GM19463 (cell line): ENCODE measurements at regions not wholly inside any gene's neighbourhood (a gene's known extent, or its start where the extent isn't known, plus 50 kb on each side); places are given as distances from the start of the nearest gene placed in this dataset.
"Not testable (repeated sequence)": the region's sequence is repeated elsewhere in the genome, so short reads cannot be mapped to it uniquely, and the experiment has no call there.

ENCODE experiments used
- ATAC-seq: cut with Tn5 transposase; IDR thresholded peaks from one replicate; pipeline ENCODE4 v1.9.1; 2021; ENCODE audit warnings: mild to moderate bottlenecking, moderate library complexity; ENCODE audit not compliant: unreplicated experiment

DNA sequence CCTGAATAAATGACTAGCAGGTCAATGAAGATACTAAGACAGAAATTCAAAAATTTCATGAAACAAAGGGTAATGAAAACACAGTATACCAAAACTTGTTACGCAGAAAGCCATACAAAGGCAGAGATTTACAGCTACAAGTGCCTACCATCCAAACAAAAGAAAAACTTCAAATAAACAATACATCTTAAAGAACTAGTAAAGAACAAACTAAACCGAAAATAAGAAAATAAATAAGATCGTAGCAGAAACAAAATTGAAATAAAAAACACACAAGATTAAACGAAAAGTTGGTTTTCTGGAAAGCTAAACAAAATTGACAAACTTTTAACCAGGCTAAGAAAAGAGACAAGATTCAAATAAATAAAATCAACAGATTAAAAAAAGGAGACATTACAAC is 51.5 kb downstream of the VPREB1 start:
- not testable (repeated sequence) for ATAC-seq

DNA sequence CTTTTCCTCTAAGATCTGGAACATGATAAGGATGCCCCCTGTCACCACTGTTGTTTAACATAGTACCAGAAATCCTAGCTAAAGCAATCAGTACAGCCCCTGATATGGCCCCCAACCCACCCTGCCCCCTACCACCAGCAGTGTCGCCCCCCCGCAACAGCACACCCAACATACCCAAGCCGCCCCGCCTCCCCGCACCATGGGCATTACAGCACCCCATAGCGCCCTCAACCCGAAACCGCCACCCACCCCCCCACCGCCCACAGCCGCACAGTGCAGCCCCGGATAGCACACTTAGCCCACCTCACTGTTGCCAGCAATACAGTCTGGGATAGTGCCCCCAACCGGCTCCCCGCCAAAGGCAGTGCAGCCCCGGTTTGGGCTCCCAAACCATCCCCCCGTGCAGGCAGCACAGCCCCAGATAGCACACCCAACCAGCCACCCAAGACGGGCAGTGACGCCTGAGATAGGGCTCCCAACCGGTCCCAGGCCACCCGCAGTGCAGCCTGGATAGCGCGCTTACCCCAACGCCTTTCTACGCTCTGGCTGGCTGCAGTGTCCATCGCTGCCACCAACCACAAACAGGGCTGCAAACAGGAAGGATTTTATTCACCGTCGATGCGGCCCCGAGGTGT is 52.7 kb downstream of the VPREB1 start:
- ATAC-seq = not testable (repeated sequence)

DNA sequence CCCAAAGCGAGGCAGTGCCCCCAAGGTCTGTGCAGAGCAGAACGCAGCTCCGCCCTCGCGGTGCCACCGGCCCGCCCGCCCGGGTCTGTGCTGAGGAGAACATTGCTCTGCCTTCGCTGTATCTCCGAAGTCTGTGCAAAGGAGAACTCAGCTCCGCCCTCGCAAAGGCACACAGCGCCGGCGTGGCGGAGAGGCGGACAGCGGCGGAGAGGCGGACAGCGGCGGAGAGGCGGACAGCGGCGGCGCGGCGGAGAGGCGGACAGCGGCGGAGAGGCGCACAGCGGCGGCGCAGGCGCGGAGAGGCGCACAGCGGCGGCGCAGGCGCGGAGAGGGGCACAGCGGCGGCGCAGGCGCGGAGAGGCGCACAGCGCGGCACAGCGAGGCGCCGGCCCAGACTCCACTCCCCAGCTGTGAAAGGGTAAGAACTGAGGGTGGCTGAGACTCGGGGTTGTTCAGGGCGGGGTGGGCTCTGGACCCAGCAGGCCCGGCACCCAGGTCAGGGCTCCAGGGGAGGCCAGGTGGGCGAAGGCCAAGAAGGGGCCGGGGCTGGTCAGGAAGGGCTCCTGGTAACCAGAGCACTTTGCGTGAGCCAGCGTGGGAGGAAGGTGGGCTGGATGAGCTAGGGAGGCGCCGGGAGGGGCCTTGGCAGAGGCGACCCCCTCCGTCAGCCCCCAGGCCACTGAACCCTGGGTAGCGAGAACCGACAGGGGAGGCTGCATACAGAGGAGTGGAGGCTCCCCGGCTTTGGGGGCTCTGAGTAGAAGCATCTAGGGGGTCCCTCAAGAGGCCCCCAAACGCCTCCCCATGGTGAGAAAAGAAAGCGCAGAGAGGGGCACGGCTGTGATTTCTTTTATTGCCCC is 53.4 kb downstream of the VPREB1 start:
- peak; percentile 63 for ATAC-seq

DNA sequence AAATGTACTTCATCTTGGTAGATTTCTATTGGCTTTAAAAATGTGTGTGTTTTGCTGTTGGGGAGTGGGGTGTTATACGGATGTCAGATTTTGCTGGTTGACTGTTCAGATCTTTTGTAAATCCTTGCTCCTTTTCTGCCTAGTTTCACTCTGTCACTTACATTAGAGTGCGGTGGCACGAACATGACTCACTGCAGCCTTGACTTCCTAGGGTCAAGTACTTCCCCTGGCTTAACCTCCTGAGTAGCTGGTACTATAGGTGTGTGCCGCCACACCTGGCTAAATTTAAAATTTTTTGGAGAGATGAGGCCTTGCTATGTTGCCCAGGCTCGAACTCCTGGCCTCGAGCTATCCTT is 54.0 kb downstream of the VPREB1 start:
- ATAC-seq = not testable (repeated sequence)

DNA sequence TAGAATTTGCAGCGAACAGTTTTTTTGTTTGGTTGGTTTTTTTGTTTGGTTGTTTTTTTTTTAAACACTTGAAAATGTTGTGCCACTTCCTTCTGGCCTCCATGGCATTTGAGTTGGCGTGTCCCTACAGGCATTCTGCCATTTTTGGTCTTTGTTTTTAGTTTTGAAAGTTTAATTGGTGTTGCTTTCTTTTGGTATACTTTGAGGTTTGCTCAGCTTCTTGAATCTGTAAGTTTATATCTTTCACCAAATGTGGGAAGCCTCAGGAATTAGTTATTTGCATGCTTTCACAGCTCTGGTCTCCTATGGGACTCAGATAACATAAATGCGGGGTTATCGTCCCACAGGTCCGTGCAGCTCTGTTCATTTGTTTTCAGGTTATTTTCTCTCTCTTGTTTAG is 55.9 kb downstream of the VPREB1 start:
- ATAC-seq = not testable (repeated sequence)

DNA sequence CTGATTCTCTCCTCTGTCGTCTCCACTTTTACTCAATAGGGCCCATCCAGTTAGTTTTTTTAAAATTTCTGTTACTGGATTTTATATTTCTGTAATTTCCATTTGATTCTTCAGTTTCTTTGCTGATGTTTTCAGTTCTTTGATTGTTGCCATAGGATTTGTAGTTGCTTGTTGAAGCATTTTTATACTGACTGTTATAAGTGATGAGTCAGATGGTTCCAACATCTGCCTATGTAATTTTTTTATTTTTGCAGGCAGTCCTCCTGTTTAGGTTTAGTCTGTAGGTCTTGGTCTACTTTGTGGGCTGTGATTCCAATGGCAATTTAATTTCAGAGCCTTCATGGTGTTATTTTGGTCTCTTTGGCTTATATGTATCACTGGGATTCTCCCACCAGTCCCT is 56.4 kb downstream of the VPREB1 start:
- ATAC-seq = not testable (repeated sequence)

DNA sequence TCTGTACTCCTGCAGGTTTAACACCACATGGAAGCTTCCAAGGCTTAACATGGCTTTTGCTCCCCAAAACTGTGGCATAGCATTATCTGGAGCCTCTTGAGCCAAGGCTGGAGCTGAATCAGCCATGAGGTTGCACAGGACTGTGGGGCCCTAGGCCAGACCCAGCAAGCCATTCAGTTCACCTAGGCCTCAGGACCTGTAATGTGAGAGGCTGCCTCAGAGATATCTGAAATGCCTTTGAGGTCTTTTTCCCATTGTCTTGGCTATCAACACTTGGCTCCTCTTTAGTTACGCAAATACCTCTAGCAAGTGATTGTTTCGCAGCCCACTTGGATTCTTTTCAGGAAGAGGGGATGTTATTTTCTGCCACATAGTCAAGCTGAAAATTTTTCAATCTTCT is 72.0 kb downstream of the VPREB1 start:
- no peak for ATAC-seq

DNA sequence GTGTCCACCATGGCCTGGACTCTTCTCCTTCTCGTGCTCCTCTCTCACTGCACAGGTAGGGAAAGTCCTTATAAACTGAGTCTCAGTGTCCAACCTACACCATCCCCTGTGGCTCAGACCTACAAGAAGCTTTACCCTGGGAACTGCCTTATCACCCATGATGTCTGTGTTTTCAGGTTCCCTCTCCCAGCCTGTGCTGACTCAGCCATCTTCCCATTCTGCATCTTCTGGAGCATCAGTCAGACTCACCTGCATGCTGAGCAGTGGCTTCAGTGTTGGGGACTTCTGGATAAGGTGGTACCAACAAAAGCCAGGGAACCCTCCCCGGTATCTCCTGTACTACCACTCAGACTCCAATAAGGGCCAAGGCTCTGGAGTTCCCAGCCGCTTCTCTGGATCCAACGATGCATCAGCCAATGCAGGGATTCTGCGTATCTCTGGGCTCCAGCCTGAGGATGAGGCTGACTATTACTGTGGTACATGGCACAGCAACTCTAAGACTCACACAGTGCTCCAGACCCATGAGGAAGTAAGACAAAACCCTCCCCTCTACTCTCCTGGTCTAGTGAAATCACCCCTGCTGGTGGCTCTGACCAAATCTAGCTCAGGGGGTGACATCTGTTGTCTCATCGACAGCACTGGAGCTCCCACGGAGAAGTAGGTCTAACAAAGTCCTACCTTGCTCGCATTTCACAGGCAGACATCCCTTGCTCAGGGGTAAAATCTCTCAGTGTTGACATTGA is 74.3 kb downstream of the VPREB1 start:
- ATAC-seq = no peak

DNA sequence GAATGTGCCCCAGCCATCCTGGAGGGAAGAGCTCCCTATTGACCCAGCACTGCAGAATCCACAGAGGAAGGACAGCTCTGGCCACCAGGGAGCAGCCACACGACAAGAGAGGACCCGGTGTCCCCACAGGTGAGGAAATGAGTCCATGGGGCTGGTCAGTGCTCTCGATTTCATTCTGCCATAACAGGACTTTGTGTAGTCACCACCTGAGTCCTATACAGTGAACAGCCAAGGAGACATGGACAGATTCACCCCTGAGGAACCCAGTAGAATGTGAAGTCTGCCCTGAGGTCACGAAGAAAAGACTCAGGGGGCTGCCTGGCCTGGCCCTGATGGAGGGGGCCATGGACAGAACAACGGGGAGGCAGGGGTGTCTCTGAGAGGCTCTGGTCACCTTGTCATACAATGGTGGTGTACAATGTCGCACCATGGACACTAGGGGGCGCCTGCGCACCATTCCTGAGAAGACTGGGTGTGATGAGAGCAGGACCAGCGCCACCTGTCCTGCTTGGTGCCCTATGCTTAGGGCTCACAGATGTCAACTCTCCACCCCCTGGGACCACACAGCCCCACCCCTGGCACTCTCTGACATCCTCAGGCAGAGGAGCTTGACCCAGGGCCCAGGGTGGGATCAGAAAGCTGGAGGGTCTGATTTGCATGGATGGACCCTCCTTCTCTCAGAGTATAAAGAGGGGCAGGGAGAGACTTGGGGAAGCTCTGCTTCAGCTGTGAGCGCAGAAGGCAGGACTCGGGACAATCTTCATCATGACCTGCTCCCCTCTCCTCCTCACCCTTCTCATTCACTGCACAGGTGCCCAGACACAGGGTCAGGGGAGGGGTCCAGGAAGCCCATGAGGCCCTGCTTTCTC is 77.4 kb downstream of the VPREB1 start:
- peak; percentile 87 for ATAC-seq

DNA sequence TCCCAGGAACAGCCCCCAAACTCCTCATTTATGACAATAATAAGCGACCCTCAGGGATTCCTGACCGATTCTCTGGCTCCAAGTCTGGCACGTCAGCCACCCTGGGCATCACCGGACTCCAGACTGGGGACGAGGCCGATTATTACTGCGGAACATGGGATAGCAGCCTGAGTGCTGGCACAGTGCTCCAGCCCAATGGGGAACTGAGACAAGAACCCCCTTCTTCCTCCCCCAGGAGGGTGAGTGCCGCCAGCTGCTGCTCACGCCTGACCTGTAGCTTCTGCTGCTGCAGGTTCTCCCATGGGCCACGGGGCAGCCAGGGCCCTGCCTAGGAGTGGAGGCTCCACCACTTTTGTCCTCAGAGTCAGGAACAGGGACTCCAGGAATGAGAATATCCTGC is 78.2 kb downstream of the VPREB1 start:
- ATAC-seq = no peak

DNA sequence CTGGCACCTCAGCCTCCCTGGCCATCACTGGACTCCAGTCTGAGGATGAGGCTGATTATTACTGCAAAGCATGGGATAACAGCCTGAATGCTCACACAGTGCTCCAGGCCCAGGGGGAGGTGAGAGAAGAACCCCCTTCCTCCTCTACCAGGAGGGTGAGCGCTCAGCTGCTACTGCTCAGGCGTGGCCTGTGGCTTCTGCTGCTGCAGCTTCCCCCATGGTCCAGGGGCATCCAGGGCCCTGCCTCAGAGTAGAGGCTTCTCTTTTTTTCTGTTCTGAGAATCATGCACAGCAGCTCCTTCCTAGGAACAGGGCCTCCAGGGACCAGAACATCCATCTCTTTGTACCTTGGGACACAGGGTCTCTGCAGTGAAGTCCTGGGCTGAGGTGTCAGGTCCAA is 83.1 kb downstream of the VPREB1 start:
- no peak for ATAC-seq

DNA sequence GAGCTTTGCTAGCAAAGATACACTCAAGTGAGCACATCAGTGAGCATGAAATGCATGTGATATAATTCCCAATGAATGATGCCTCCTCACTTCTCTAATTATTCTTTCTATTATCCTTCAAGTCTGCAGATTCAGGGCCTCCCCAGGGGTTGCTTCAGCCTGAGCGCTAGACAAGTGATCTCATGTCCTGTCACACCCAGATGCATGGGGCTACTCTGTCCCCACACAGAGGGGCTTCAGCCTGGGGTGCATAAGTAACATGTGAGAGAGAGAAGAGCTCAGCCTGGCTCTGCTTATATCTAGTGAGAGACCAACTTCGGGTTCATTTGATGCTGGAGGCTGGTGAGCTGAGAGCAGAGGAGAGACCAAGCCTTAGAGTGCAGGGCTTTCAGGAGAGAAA is 85.2 kb downstream of the VPREB1 start:
- no peak for ATAC-seq

DNA sequence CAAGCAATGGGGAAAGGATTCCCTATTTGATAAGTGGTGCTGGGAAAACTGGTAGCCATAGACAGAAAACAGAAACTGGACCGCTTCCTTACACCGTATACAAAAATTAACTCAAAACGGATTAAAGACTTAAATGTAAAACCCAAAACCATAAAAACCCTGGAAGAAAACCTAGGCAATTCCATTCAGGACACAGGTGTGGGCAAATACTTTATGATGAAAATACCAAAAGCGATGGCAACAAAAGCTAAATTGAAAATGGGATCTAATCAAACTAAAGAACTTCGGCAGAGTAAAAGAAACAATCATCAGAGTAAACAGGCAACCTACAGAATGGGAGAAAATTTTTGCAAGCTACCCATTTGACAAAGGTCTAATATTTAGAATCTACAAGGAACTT is 91.1 kb downstream of the VPREB1 start:
- ATAC-seq = not testable (repeated sequence)

DNA sequence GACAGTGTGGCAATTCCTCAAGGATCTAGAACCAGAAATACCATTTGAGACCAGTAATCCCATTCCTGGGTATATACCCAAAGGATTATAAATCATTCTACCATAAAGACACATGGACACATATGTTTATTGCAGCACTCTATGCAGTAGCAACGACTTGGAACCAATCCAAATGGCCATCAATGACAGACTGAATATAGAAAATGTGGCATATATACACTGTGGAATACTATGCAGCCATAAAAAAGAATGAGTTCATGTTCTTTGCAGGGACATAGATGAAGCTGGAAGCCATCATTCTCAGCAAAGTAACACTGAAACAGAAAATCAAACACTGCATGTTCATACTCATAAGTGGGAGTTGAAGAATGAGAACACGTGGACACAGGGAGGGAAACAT is 91.7 kb downstream of the VPREB1 start:
- ATAC-seq = not testable (repeated sequence)

DNA sequence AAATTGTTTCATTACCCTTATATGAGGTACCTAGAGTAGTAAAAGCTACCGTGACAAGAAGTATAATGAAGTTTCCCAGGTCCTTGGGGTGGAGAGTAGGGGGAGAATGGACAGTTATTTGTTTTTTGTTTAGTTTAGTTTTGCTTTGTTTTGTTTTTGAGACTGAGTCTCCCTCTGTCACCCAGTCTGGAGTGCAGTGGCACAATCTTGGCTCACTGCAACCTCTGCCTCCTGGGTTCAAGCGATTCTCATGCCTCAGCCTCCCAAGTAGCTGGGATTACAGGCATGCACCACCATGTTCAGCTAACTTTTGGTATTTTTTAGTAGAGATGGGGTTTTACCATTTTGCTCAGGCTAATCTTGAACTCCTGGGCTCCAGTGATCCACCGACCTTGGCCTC is 94.2 kb downstream of the VPREB1 start:
- not testable (repeated sequence) for ATAC-seq

DNA sequence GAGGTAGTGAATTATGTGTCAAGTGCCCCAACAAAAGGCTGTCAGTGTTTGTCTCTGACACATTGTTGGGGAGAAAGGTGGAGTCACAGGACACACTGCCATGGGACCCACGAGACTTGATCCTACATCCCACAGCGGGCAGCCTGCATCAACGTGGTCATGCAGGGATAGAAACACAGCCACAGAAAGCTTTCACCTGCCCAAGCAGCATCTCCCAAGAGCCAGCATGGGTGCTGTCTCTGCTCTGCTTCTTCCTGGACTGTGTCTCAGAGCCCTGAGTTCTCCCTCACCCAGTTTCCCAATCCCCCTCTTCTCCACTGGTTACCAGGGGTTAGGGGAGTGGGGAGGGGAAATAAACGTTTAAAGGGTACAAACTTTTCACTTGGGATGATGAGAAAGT is 97.2 kb downstream of the VPREB1 start:
- ATAC-seq = no peak

DNA sequence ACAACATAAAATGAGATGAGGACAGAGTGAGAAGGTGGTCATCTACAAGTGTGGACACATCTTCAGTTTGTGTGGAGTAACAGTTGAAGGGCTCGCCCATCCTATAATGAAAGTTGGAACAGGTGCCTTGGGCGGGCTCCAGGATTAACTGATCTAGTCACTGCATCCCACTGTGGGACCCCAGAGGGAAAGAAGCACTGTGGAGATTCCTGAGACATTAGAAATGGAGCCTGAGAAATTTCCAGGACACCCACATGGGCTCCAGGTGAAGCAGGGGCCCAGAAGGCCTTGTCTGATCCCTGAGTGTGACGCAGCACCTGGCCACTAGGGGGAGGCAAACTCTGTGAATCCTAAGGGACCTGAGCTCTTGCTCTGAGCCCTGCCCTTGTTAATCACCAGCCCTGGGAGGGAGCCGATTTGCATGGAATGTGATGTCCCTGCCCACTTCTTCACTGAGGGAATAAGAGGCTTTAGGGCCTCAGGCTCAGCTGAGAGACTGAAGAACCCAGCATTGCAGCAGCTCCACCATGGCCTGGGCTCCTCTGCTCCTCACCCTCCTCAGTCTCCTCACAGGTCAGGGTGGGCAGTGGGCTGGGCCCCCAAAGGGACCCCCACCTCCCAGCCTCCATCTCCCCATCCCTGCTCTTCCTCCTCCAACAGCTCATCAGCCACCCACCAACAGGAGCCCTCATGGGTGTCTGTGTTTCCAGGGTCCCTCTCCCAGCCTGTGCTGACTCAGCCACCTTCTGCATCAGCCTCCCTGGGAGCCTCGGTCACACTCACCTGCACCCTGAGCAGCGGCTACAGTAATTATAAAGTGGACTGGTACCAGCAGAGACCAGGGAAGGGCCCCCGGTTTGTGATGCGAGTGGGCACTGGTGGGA is 98.4 kb downstream of the VPREB1 start:
- ATAC-seq = no peak

DNA sequence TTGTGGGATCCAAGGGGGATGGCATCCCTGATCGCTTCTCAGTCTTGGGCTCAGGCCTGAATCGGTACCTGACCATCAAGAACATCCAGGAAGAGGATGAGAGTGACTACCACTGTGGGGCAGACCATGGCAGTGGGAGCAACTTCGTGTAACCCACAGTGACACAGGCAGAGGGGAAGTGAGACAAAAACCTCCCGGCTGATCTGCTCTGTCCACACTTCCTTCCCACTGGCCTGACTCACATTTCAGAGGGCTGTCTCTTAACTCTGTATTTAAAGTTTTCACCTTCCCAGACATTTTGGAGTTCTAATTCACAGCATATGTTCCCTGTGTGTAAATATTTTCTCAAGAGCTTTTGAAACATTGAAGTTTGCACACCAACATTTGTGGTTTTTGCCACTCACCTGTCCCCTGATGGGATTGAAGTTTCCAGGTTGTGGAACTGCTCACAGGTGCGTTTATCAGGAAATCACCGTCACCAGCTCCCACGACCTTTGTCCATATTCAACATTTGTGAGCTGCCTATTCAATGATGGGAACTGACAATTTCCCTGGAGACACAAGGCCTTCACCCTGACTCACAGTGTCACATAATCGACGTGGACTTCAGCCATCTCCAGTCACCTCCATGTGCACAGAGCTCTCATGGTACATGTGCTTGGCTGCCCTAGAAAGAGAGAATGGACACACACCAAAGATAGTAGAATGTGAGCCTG is 99.2 kb downstream of the VPREB1 start:
- ATAC-seq = no peak

DNA sequence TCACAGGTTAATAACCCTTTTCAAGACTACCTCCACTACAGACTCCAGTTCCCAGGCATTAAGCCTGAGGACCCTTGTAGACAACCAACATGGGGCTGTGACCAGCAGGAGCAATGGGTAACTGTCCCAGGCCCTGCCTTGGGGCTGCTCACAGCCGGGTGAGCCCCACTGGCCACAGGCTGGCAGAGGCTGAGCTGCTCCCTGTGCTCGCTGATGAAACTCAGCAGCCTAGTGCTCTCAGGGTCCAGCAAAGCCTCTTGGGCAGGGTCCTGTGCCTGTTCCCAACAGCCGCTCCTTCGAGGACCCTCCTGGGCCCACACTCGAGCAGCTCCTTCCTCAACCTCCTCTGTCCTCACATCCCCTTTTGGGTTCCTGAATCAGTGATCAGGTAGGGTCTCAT is 99.8 kb downstream of the VPREB1 start:
- no peak for ATAC-seq
